H9 (cell line): ENCODE measurements at regions not wholly inside any gene's neighbourhood (a gene's known extent, or its start where the extent isn't known, plus 50 kb on each side); places are given as distances from the start of the nearest gene placed in this dataset.

ENCODE experiments used
- DNase-seq: peaks from one replicate; pipeline ENCODE4 v3.0.0-alpha.2; 2017
- H2AFZ ChIP-seq: one replicate; pipeline ENCODE4 v1.6.1; 2013; ENCODE audit warnings: mild to moderate bottlenecking, low read length, control low read depth, moderate library complexity
- H2AK5ac ChIP-seq: 2 replicates; pipeline ENCODE4 v1.6.1; 2013; ENCODE audit warnings: low read length, control low read depth, mixed read lengths; ENCODE audit not compliant: insufficient read length
- H2BK120ac ChIP-seq: one replicate; pipeline ENCODE4 v1.6.1; 2013; ENCODE audit warnings: low read depth, mild to moderate bottlenecking, low read length, control low read depth, inconsistent platforms; ENCODE audit not compliant: poor library complexity, severe bottlenecking
- H2BK12ac ChIP-seq: 2 replicates; pipeline ENCODE4 v1.6.1; 2013; ENCODE audit warnings: low read length, control low read depth, mixed read lengths, low read depth; ENCODE audit not compliant: insufficient read length
- H2BK15ac ChIP-seq: 2 replicates; pipeline ENCODE4 v1.6.1; 2013; ENCODE audit warnings: low read depth, low read length, control low read depth
- H2BK20ac ChIP-seq: one replicate; pipeline ENCODE4 v1.6.1; 2013; ENCODE audit warnings: low read depth, mild to moderate bottlenecking, low read length, control low read depth, inconsistent platforms; ENCODE audit not compliant: poor library complexity, severe bottlenecking
- H2BK5ac ChIP-seq: 2 replicates; pipeline ENCODE4 v1.6.1; 2013; ENCODE audit warnings: low read length, control low read depth, mixed read lengths; ENCODE audit not compliant: insufficient read length
- H3K14ac ChIP-seq: 2 replicates; pipeline ENCODE4 v1.6.1; 2013; ENCODE audit warnings: low read length, control low read depth; ENCODE audit not compliant: insufficient read depth
- H3K18ac ChIP-seq: 2 replicates; pipeline ENCODE4 v1.6.1; 2013; ENCODE audit warnings: low read depth, mild to moderate bottlenecking, mixed read lengths, low read length, control low read depth; ENCODE audit not compliant: insufficient read length
- H3K23ac ChIP-seq: 2 replicates; pipeline ENCODE4 v1.6.1; 2013; ENCODE audit warnings: low read length, control low read depth, mixed read lengths, low read depth; ENCODE audit not compliant: insufficient read length
- H3K23me2 ChIP-seq: 2 replicates; pipeline ENCODE4 v1.6.1; 2013; ENCODE audit warnings: low read depth, mild to moderate bottlenecking, mixed read lengths, low read length, control low read depth; ENCODE audit not compliant: insufficient read length, poor library complexity, severe bottlenecking
- H3K27ac ChIP-seq: 2 replicates; pipeline ENCODE4 v1.5.1; 2013; ENCODE audit warnings: low read length, control low read depth, mixed read lengths, low read depth; ENCODE audit not compliant: insufficient read length
- H3K27me3 ChIP-seq: 2 replicates; pipeline ENCODE4 v1.6.1; 2013; ENCODE audit warnings: low read length, control low read depth, inconsistent platforms; ENCODE audit not compliant: insufficient read depth
- H3K4ac ChIP-seq: 2 replicates; pipeline ENCODE4 v1.6.1; 2013; ENCODE audit warnings: low read depth, mild to moderate bottlenecking, control low read depth, inconsistent platforms, low read length, moderate library complexity
- H3K4me1 ChIP-seq: 2 replicates; pipeline ENCODE4 v1.6.1; 2013; ENCODE audit warnings: low read length, control low read depth, inconsistent platforms; ENCODE audit not compliant: insufficient read depth
- H3K4me2 ChIP-seq: 2 replicates; pipeline ENCODE4 v1.6.1; 2013; ENCODE audit warnings: low read length, control low read depth, mixed read lengths; ENCODE audit not compliant: insufficient read length, insufficient read depth
- H3K56ac ChIP-seq: 2 replicates; pipeline ENCODE4 v1.6.1; 2013; ENCODE audit warnings: low read depth, mild to moderate bottlenecking, mixed read lengths, low read length, control low read depth; ENCODE audit not compliant: insufficient read length
- H3K79me1 ChIP-seq: 2 replicates; pipeline ENCODE4 v1.6.1; 2013; ENCODE audit warnings: low read depth, mild to moderate bottlenecking, moderate library complexity, low read length, control low read depth, inconsistent platforms; ENCODE audit not compliant: insufficient read depth, poor library complexity, severe bottlenecking
- H3K79me2 ChIP-seq: 2 replicates; pipeline ENCODE4 v1.6.1; 2013; ENCODE audit warnings: low read length, control low read depth, inconsistent platforms; ENCODE audit not compliant: insufficient read depth
- H3K9ac ChIP-seq: 2 replicates; pipeline ENCODE4 v1.6.1; 2013; ENCODE audit warnings: low read length, control low read depth, mixed read lengths; ENCODE audit not compliant: insufficient read length; ENCODE audit errors: extremely low read depth
- H3K9me3 ChIP-seq: one replicate; pipeline ENCODE4 v1.6.1; 2013; ENCODE audit warnings: low read depth, low read length, inconsistent platforms; ENCODE audit not compliant: control insufficient read depth
- H3T11ph ChIP-seq: one replicate; pipeline ENCODE4 v1.6.1; 2013; ENCODE audit warnings: mild to moderate bottlenecking, low read length, control low read depth, inconsistent platforms
- H4K20me1 ChIP-seq: one replicate; pipeline ENCODE4 v1.6.1; 2013; ENCODE audit not compliant: control insufficient read depth, insufficient read length, insufficient read depth
- H4K5ac ChIP-seq: 2 replicates; pipeline ENCODE4 v1.6.1; 2013; ENCODE audit warnings: low read depth, mild to moderate bottlenecking, mixed read lengths, low read length, control low read depth; ENCODE audit not compliant: insufficient read length
- H4K8ac ChIP-seq: replicated peaks from 2 replicates; pipeline ENCODE4 v1.6.1; 2013; ENCODE audit warnings: low read length, control low read depth, mixed read lengths, low read depth; ENCODE audit not compliant: insufficient read length
- H4K91ac ChIP-seq: 2 replicates; pipeline ENCODE4 v1.6.1; 2013; ENCODE audit warnings: low read depth, mild to moderate bottlenecking, moderate library complexity, mixed read lengths, low read length, control low read depth; ENCODE audit not compliant: insufficient read length
- H3K27ac Mint-ChIP-seq, 3 experiments: 2 replicates in 2 of 3; 3 replicates in 1 of 3; pipeline ENCODE4 v1.8.0; 2020 to 2021; ENCODE audit warnings: mixed read lengths in 3 of 3, mild to moderate bottlenecking in 1 of 3, moderate library complexity in 1 of 3
- H3K27me3 Mint-ChIP-seq: 2 replicates; pipeline ENCODE4 v1.8.0; 2021; ENCODE audit warnings: low read depth, mild to moderate bottlenecking, moderate library complexity, mixed read lengths
- H3K36me3 Mint-ChIP-seq, 3 experiments: 2 replicates in 2 of 3; 3 replicates in 1 of 3; pipeline ENCODE4 v1.8.0; 2020 to 2021; ENCODE audit warnings: low read depth in 3 of 3, mixed read lengths in 3 of 3; ENCODE audit not compliant: insufficient read depth in 1 of 3
- H3K4me1 Mint-ChIP-seq, 2 experiments: 2 replicates each; pipeline ENCODE4 v1.8.0; 2020; ENCODE audit warnings: mixed read lengths in 2 of 2
- H3K4me3 Mint-ChIP-seq, 2 experiments: 2 replicates in 1 of 2; 3 replicates in 1 of 2; pipeline ENCODE4 v1.8.0; 2020 to 2021; ENCODE audit warnings: mild to moderate bottlenecking in 2 of 2, mixed read lengths in 2 of 2, moderate library complexity in 1 of 2
- H3K9me3 Mint-ChIP-seq, 2 experiments: 2 replicates in 1 of 2; 3 replicates in 1 of 2; pipeline ENCODE4 v1.8.0; 2020; ENCODE audit warnings: mild to moderate bottlenecking in 2 of 2, mixed read lengths in 2 of 2, moderate library complexity in 1 of 2
- WGBS: extraction: QIAGEN DNeasy Blood & Tissue Kit; methylation state at CpG from one replicate; pipeline ENCODE4 v1.1.7; 2013; ENCODE audit warnings: missing lambda C conversion rate, low lambda C conversion rate, mixed read lengths; ENCODE audit not compliant: insufficient read length; ENCODE audit errors: extremely low coverage; 5-methylcytosine and 5-hydroxymethylcytosine counted together
- TF ChIP-seq, protein P1 (sequence below): fragments of 200-600 bp; sonication (generic); conservative IDR thresholded peaks from 3 replicates; pipeline ENCODE4 v1.8.0; 2021; ENCODE audit warnings: antibody characterized with exemption, mild to moderate bottlenecking

GRCh38 chr1:88191917-88192316 is 492.2 kb upstream of the PKN2 start:
- Histone ChIP-seq H3K79me1 (no peaks in the 10 kb centered on the region), H3K23ac (no peak overlapping the region), H2AFZ (no peak overlapping the region), H4K20me1 (no peaks in the 10 kb centered on the region), H4K8ac (no peak overlapping the region), H2AK5ac (no peak overlapping the region), H2BK20ac (no peak overlapping the region), H4K91ac (no peak overlapping the region), H3K9me3 (no peaks in the 10 kb centered on the region), H3K9ac (no peak overlapping the region), H3K4me1 (no peaks in the 10 kb centered on the region), H3T11ph (no peak overlapping the region), H3K14ac (no peak overlapping the region), H3K18ac (no peak overlapping the region), H4K5ac (no peak overlapping the region), H3K27me3 (no peaks in the 10 kb centered on the region), H2BK120ac (no peak overlapping the region), H3K4ac (no peak overlapping the region), H2BK12ac (no peak overlapping the region), H2BK5ac (no peak overlapping the region), H3K56ac (no peak overlapping the region), H2BK15ac (no peak overlapping the region), H3K4me2 (no peak overlapping the region), H3K27ac (no peak overlapping the region), H3K79me2 (no peaks in the 10 kb centered on the region), H3K23me2 (no peaks in the 10 kb centered on the region)
- no peaks in the 10 kb centered on the region for H3K27me3 Mint-ChIP-seq
- H3K9me3 Mint-ChIP-seq = no peaks in the 10 kb centered on the region
- no peak for DNase-seq
- H3K36me3 Mint-ChIP-seq = no peaks in the 10 kb centered on the region
- H3K4me1 Mint-ChIP-seq = peaks cover 3 to 4% of the 10 kb centered on the region in 2 experiments; a peak in 1 of 4 replicates
- TF ChIP-seq, protein P1, sequence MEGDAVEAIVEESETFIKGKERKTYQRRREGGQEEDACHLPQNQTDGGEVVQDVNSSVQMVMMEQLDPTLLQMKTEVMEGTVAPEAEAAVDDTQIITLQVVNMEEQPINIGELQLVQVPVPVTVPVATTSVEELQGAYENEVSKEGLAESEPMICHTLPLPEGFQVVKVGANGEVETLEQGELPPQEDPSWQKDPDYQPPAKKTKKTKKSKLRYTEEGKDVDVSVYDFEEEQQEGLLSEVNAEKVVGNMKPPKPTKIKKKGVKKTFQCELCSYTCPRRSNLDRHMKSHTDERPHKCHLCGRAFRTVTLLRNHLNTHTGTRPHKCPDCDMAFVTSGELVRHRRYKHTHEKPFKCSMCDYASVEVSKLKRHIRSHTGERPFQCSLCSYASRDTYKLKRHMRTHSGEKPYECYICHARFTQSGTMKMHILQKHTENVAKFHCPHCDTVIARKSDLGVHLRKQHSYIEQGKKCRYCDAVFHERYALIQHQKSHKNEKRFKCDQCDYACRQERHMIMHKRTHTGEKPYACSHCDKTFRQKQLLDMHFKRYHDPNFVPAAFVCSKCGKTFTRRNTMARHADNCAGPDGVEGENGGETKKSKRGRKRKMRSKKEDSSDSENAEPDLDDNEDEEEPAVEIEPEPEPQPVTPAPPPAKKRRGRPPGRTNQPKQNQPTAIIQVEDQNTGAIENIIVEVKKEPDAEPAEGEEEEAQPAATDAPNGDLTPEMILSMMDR = no peak
- H3K4me3 Mint-ChIP-seq = no peak overlapping the region
- WGBS = no CpG with 5 or more reads among the region's 2 CpGs
- no peak overlapping the region; a peak in 1 of 7 replicates for H3K27ac Mint-ChIP-seq
